Stimulated activated CD4-positive, alpha-beta T cell treated with anti-CD3 and anti-CD28 coated beads, Interleukin-15, amount 100 ng/mL, for 1 hour (primary cell): ENCODE measurements at regions not wholly inside any gene's neighbourhood (a gene's known extent, or its start where the extent isn't known, plus 50 kb on each side); places are given as distances from the start of the nearest gene placed in this dataset.

Source experiments
- DNase-seq, 2 donors: peaks; one replicate each; pipeline ENCODE4 v3.0.0-alpha.2; 2020; ENCODE audit warnings: low read depth in 1 of 2, low spot score in 1 of 2

DNA sequence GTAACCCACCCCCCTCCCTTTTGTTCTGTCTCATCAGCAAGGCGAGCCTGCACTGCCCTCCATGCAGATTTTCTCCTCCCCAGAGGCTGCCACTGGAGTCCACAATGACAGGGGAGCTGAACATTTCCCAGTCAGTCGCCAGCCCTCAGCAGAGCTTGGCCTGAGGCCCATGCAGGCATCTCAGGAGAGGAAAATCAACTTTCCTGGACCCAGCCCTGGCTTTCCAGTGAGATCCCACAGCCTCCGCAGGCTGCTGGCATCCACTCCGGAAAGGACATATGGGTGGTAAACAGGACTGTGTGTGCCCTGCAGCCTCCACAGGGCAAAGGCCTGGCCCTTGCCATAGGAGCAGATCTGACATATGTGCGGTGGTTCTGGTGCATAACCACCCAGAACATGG lies 253.8 kb downstream of the TNS1 start:
- DNase-seq = no peak

DNA sequence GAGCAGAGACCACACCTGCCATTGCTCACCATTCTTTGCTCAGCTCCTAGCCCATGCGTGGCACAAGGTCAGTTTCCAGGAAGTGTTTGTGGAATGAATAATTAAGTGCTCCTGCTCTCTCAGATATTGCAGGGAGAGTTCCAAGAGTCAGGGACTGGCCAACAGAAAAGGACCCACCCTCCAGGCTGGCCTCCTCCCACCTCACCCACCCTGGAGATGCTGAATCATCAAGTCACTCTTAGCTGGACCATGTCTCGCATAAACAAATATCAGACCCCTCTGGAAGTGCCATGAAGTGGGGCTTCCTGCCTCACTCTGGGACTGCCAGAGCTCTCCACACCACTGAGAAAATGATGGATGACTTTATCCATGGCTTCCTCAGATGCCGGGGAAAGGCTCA lies 256.0 kb downstream of the TNS1 start:
- DNase-seq = no peak

GRCh38 chr2:217743966-217744761 lies 258.6 kb downstream of the TNS1 start:
- DNase-seq = no peak

- no peak for DNase-seq
Observed at GRCh38 chr2:217743407-217743806, 259.4 kb downstream of the TNS1 start.

- no peak for DNase-seq
Observed at GRCh38 chr2:217742841-217743240, 260.0 kb downstream of the TNS1 start.

DNA sequence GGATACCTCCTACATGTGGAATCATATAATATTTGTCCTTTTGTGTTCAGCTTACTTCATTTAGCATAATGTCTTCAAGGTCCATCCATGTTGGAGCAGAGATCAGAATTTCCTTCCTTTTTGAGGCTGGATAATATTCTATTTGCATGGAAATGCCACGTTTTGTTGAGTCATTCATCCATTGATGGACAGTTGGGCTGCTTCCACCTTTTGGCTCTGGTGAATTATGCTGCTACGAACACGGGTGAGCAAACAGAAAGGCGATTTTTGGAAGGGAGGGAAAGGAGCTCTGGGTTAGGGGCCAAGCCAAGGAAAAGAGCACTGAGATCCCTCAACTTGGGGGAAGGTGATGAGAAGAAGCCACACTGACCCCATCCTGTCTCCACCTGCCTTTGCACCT lies 260.5 kb downstream of the TNS1 start:
- no peak for DNase-seq

DNA sequence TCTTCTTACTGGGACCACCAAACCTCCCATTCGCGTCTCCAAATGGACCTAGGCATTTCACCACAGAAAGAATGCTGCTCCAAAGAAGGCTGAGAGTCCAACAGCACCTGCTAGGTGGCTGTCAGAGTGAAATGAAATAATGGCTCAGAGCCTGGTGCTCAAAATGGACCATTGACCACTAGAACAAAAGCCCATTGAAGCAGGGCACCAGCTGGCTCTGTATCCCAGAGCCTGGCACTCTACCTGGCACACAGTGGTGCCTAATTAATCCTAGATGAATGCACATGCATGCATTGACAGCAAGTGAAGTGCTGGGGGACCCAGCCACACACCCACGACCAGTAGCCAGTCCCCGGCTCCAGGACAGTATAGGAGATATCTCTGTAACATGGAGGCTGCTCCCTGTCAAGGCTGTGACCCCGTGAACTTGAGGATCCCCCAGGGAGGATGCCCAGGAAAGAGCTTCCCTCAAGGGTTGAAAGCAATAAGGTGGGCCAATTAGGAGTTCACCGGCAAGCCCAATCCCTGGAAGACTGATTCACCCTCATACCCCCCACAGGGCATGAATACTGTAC lies 261.3 kb downstream of the TNS1 start:
- DNase-seq = no peak

DNA sequence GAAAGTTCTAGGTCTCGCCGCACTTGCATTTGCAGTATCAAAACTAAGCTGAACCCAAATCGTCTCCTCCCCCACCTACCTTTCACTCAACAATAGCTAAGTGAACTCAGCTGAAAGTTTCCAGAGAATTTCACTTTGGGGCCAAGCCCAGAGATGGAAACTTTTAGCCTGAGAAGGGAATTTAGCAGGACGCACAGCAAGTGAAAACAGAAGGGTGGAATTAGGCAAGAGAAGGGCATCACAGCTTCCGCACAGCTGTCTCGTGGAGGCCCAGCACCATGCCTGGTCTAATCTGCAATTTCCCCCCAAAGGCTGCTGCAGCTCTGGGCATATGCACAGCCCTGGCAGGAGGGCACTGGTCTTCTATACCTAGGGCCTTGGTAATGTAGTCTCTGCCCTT lies 262.0 kb downstream of the TNS1 start:
- no peak for DNase-seq

DNA sequence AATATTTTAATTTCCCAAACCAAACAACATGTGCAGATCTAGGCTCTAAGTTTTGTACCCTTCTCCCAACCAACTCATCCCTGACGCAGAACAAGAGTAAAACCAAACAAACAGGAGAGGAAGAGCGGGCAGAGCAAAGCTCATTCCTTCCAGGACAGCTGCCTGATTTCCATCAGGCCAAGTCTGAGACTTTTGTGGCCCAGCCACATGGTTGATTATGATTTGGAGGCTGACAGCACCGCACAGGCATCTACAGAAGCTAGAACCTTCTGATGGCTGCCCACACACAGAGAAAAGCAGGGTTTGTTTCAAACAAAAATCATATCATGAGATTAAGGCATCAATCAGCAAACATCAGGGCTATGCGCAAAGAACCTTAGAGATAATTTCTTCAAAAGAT lies 262.6 kb downstream of the TNS1 start:
- DNase-seq = no peak

DNA sequence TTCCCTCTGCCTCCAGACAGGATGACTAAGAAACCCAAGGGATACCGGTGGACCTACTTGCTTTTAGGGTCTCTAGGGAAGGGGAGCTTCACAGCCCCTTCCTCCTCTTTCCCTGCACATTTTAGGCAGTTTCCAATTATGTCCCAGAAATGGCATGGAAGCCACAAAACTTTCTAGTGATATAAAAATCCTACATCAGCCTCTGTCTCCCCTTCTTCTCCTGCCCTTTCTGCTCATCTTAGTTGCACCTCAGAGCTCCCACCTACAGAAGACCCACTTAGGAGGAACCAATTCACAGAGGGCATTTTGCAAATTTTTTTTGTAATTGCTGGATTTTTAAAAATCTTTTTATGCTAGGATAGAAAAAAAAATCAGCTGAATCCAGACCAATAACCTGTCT lies 263.1 kb downstream of the TNS1 start:
- DNase-seq = no peak

DNA sequence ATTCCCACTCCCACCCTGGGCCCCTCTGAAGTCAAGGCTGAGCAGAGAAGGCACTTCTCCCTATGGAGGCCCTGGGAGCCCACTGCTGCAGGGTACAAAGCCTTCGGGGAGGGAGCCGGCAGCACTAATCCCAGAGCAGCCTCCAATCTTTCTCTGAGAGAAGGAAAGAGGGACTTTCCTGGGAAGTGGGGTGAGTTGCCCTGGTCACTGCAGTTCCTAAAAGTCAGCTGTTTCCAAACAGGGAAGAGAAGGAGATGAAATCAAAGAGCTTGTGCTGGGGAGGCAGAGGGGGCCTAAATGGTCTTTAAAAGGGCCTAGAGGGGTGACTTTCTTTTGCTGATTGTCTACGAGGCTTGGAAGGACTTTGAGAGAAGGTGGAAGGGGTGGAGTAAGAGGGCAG lies 264.7 kb downstream of the TNS1 start:
- DNase-seq = no peak

- no peak for DNase-seq
Observed at GRCh38 chr2:217736776-217737550, 265.8 kb downstream of the TNS1 start.

GRCh38 chr2:217735899-217736298 lies 266.9 kb downstream of the TNS1 start:
- DNase-seq = no peak

- DNase-seq = no peak
Observed at GRCh38 chr2:217735034-217735433, 267.8 kb downstream of the TNS1 start.

DNA sequence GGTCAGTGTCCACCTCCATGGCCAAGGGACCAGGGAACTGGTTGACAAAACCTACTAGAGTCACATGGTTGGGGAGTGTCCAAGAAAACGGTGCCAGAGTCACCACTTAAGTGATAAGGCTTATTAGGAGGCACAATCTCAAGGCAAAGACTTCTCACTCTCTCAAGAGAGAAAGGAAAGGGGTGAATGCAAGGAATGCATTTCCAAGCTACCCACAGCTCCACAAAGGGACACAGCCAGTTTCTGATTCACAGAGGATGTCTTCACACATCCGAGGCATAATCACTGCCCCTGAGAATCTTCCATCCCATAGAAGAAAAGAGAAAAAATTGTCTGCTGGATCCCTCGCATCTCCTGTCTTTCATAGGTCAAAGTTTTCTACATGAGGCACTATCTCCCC lies 269.3 kb downstream of the TNS1 start:
- no peak for DNase-seq

DNA sequence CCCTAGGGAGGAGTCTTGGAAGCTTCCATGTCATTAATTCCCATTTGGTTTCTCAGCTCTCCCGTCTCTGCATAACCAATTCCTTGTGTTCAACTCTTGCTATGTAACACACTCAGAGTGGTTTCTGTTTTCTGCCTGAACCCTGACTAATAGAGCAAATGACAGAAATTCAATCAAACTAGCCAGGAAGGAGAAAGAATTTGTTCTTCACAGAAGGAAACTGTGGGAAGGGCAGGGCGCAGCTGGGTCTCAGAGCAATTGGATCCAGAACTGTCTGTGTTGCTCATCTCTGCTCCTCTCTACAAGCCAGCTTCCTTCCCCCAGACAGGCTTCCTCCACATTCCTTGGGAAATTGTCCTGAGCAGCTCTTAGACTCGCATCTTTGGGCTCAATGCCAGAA lies 269.8 kb downstream of the TNS1 start:
- no peak for DNase-seq

GRCh38 chr2:217731805-217732204 lies 271.0 kb downstream of the TNS1 start:
- no peak for DNase-seq

DNA sequence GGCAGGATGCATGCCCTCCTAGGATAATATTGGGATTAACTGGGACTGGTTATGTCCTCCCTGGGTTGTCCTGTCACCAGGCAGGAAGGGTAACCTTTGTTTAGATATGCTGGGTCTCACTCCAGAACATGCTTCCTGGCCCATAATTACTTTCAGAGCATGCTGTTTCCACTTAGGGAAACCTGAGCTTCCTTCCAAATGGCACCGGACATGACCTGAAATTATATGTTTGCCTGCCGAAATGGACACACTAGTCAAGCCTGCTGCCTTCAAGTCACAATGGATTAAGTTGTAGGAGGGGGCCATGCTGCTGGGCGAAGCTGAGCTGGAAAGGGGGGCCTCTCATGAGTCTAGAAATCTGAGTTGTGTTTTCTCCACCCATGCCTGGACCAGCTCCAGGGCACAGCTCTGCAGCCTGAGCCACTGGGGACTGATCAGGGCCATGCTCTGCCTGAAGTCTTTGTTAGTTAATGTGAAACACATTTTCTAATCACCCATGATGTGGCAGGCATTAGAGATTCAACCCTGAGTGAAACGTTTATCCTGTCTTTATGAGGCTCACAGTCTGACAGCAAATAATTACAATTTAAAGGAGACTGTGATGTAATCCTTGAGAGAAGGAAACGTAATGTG lies 273.3 kb downstream of the TNS1 start:
- DNase-seq = no peak

- DNase-seq = no peak
Observed at GRCh38 chr2:217727801-217728200, 275.0 kb downstream of the TNS1 start.

GRCh38 chr2:217725409-217725808 lies 277.4 kb downstream of the TNS1 start:
- DNase-seq = no peak

DNA sequence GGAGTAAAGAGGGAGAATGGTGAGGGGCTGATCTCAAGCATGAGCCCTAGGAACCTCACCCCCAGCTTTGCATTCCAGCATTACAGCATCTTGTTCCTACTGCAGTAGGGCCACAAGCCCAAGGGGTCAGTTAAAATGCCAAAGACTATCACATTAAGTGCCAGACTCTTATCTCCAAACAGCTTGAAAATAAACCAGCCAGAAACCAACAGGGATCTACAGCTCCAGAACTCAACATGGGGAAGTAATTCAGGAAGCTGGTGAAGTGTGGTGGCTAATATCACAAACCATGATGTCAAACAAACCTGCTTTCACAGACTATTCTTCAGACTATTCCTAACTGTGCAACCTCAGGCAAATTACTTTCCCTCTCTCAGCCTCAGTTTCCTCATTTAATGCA lies 278.3 kb downstream of the TNS1 start:
- no peak for DNase-seq

DNA sequence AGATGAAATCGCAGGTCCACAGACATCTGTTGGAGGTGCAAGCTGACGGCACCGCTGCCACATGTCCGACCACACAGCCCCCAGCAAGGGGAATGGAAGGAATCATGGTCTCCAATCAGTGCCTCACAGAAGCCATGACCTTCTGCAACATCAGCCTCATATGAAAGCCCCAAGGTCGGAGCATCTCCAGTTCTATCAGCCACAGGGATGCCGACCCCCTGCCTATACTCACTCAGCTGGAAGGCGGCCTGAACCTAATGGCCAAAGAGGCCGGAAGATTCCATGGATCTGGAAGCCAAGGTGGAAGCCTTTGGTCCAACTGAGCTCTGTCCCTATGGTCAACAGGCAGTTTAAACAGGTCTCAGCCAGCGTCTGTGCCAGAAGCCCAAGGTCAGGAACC lies 278.8 kb downstream of the TNS1 start:
- DNase-seq = no peak
